WTC11 (cell line): ENCODE measurements at regions not wholly inside any gene's neighbourhood (a gene's known extent, or its start where the extent isn't known, plus 50 kb on each side); places are given as distances from the start of the nearest gene placed in this dataset.

ENCODE experiments used
- ATAC-seq: fragments of 200-7000 bp; cut with Tn5 transposase; 2 replicates; pipeline ENCODE4 v1.10.0; 2021; ENCODE audit warnings: mild to moderate bottlenecking, moderate library complexity
- CTCF ChIA-PET: fragments of 300-600 bp; sonication (Branson Sonifier 250); formaldehyde crosslinking; loops from one replicate; lab custom pipeline; 2021; ENCODE audit warnings: antibody characterized with exemption; lab: Charles Lee
- POLR2A ChIA-PET: fragments of 350-600 bp; sonication (Branson Sonifier 250); formaldehyde crosslinking; loops from one replicate; lab custom pipeline; 2021; ENCODE audit warnings: antibody characterized with exemption; lab: Charles Lee
- DNase-seq: peaks from one replicate; pipeline ENCODE4 v3.0.0; 2021; ENCODE audit warnings: low spot score
- H3K27ac Mint-ChIP-seq: 2 replicates; pipeline ENCODE4 v1.8.0; 2021; ENCODE audit warnings: mixed read lengths
- H3K27me3 Mint-ChIP-seq: 2 replicates; pipeline ENCODE4 v1.8.0; 2021; ENCODE audit warnings: low read depth, mild to moderate bottlenecking, moderate library complexity, mixed read lengths
- H3K36me3 Mint-ChIP-seq: 2 replicates; pipeline ENCODE4 v1.8.0; 2021; ENCODE audit warnings: mixed read lengths
- H3K4me1 Mint-ChIP-seq: 2 replicates; pipeline ENCODE4 v1.8.0; 2022; ENCODE audit warnings: mixed read lengths
- H3K4me3 Mint-ChIP-seq: 2 replicates; pipeline ENCODE4 v1.8.0; 2021; ENCODE audit warnings: mild to moderate bottlenecking, moderate library complexity, mixed read lengths
- H3K9me3 Mint-ChIP-seq: 2 replicates; pipeline ENCODE4 v1.8.0; 2021; ENCODE audit warnings: mixed read lengths
- ATF1 ChIP-seq: sonication (generic); formaldehyde crosslinking; IDR thresholded peaks from 2 replicates; pipeline ENCODE4 v1.8.1; 2023; ENCODE audit warnings: mild to moderate bottlenecking, moderate library complexity, missing genetic modification reagents
- CREM ChIP-seq: sonication (generic); formaldehyde crosslinking; IDR thresholded peaks from 2 replicates; pipeline ENCODE4 v1.8.1; 2022; ENCODE audit warnings: mild to moderate bottlenecking, missing genetic modification reagents, moderate library complexity
- FOXP1 ChIP-seq: sonication (generic); formaldehyde crosslinking; IDR thresholded peaks from 2 replicates; pipeline ENCODE4 v1.8.0; 2022; ENCODE audit warnings: missing genetic modification reagents, mild to moderate bottlenecking, moderate library complexity, borderline replicate concordance
- GABPB1 ChIP-seq: sonication (generic); formaldehyde crosslinking; IDR thresholded peaks from 2 replicates; pipeline ENCODE4 v1.8.1; 2023; ENCODE audit warnings: mild to moderate bottlenecking, missing genetic modification reagents
- KAT7 ChIP-seq: sonication (generic); formaldehyde crosslinking; IDR thresholded peaks from 2 replicates; pipeline ENCODE4 v1.8.1; 2023; ENCODE audit warnings: missing genetic modification reagents, mild to moderate bottlenecking, borderline replicate concordance
- MXD4 ChIP-seq: fragments of 250-450 bp; sonication (Bioruptor Pico); IDR thresholded peaks from 2 replicates; pipeline ENCODE4 v1.8.0; 2021; ENCODE audit warnings: mild to moderate bottlenecking, moderate library complexity, borderline replicate concordance
- MYBL2 ChIP-seq: sonication (generic); formaldehyde crosslinking; IDR thresholded peaks from 2 replicates; pipeline ENCODE4 v1.8.1; 2023; ENCODE audit warnings: mild to moderate bottlenecking, moderate library complexity, missing genetic modification reagents
- NFE2L1 ChIP-seq: sonication (generic); formaldehyde crosslinking; IDR thresholded peaks from 2 replicates; pipeline ENCODE4 v1.8.1; 2023; ENCODE audit warnings: missing genetic modification reagents
- SMAD3 ChIP-seq: sonication (generic); formaldehyde crosslinking; IDR thresholded peaks from 2 replicates; pipeline ENCODE4 v1.8.0; 2022; ENCODE audit warnings: missing genetic modification reagents, mild to moderate bottlenecking, borderline replicate concordance
- SMAD4 ChIP-seq: sonication (generic); formaldehyde crosslinking; IDR thresholded peaks from 2 replicates; pipeline ENCODE4 v1.8.0; 2022; ENCODE audit warnings: mild to moderate bottlenecking, missing genetic modification reagents
- TP53 ChIP-seq: sonication (generic); formaldehyde crosslinking; IDR thresholded peaks from 2 replicates; pipeline ENCODE4 v1.8.1; 2023; ENCODE audit warnings: mild to moderate bottlenecking, missing genetic modification reagents
- ZBTB21 ChIP-seq: sonication (generic); formaldehyde crosslinking; IDR thresholded peaks from 2 replicates; pipeline ENCODE4 v1.8.1; 2023; ENCODE audit warnings: mild to moderate bottlenecking, missing genetic modification reagents, borderline replicate concordance
- ZNF219 ChIP-seq: sonication (generic); formaldehyde crosslinking; IDR thresholded peaks from 2 replicates; pipeline ENCODE4 v1.8.0; 2023; ENCODE audit warnings: missing genetic modification reagents, mild to moderate bottlenecking, borderline replicate concordance
- TF ChIP-seq, protein P1 (sequence below): fragments of 250-450 bp; sonication (Bioruptor Pico); IDR thresholded peaks from 2 replicates; pipeline ENCODE4 v1.9.0; 2021; ENCODE audit warnings: mild to moderate bottlenecking
- TF ChIP-seq, protein P2 (sequence below): fragments of 250-450 bp; sonication (Bioruptor Pico); IDR thresholded peaks from 2 replicates; pipeline ENCODE4 v1.9.0; 2021; ENCODE audit warnings: moderate library complexity, mild to moderate bottlenecking, inconsistent platforms, borderline replicate concordance
- TF ChIP-seq, protein P3 (sequence below): sonication (generic); formaldehyde crosslinking; IDR thresholded peaks from 2 replicates; pipeline ENCODE4 v1.8.0; 2023; ENCODE audit warnings: missing genetic modification reagents
- TF ChIP-seq, protein P4 (sequence below): fragments of 200-600 bp; IDR thresholded peaks from 2 replicates; pipeline ENCODE4 v1.8.0; 2022; ENCODE audit warnings: antibody characterized with exemption
- TF ChIP-seq, protein P5 (sequence below): sonication (generic); formaldehyde crosslinking; IDR thresholded peaks from 2 replicates; pipeline ENCODE4 v1.8.1; 2022; ENCODE audit warnings: missing genetic modification reagents, borderline replicate concordance
- TF ChIP-seq, protein P6 (sequence below): sonication (generic); formaldehyde crosslinking; IDR thresholded peaks from 2 replicates; pipeline ENCODE4 v1.8.0; 2022; ENCODE audit warnings: mild to moderate bottlenecking, missing genetic modification reagents
- TF ChIP-seq, protein P7 (sequence below): sonication (generic); formaldehyde crosslinking; IDR thresholded peaks from 2 replicates; pipeline ENCODE4 v1.8.1; 2023; ENCODE audit warnings: mild to moderate bottlenecking, missing genetic modification reagents

DNA sequence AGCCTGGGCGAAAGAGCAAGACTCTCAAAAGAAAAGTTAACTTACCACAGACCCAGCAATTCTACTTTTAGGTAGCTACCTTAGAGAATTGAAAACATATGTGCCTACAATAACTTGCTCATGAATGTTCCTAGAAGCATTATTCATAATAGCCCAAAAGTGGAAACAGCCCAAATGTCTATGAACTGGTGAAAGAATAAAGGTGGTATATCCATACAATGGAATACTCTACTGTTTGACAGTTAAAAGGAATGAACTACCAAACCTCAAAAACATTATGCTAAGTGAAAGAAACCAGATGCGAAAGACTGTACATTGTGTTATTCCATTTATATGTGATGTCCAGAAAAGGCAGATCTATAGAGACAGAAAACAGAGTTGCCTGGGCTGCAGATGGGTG lies 131.4 kb downstream of the UCHL1 start:
- POLR2A ChIA-PET, result no interaction called here
- no peaks in the 10 kb centered on the region for H3K4me1 Mint-ChIP-seq
- DNase-seq (no peak), ATAC-seq (no peak)
- H3K27ac Mint-ChIP-seq, result no peak overlapping the region
- H3K36me3 Mint-ChIP-seq, result no peaks in the 10 kb centered on the region
- H3K27me3 Mint-ChIP-seq, result no peaks in the 10 kb centered on the region
- H3K4me3 Mint-ChIP-seq, result no peak overlapping the region
- CTCF ChIA-PET, result no interaction called here
- TF ChIP-seq, protein P1, sequence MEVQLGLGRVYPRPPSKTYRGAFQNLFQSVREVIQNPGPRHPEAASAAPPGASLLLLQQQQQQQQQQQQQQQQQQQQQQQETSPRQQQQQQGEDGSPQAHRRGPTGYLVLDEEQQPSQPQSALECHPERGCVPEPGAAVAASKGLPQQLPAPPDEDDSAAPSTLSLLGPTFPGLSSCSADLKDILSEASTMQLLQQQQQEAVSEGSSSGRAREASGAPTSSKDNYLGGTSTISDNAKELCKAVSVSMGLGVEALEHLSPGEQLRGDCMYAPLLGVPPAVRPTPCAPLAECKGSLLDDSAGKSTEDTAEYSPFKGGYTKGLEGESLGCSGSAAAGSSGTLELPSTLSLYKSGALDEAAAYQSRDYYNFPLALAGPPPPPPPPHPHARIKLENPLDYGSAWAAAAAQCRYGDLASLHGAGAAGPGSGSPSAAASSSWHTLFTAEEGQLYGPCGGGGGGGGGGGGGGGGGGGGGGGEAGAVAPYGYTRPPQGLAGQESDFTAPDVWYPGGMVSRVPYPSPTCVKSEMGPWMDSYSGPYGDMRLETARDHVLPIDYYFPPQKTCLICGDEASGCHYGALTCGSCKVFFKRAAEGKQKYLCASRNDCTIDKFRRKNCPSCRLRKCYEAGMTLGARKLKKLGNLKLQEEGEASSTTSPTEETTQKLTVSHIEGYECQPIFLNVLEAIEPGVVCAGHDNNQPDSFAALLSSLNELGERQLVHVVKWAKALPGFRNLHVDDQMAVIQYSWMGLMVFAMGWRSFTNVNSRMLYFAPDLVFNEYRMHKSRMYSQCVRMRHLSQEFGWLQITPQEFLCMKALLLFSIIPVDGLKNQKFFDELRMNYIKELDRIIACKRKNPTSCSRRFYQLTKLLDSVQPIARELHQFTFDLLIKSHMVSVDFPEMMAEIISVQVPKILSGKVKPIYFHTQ (CRISPR knock-in tag), result no peak
- TF ChIP-seq, protein P2, sequence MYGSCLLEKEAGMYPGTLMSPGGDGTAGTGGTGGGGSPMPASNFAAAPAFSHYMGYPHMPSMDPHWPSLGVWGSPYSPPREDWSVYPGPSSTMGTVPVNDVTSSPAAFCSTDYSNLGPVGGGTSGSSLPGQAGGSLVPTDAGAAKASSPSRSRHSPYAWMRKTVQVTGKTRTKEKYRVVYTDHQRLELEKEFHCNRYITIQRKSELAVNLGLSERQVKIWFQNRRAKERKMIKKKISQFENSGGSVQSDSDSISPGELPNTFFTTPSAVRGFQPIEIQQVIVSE (CRISPR knock-in tag), result no peak
- TF ChIP-seq KAT7 (CRISPR knock-in tag) (no peak), CREM (no peak), SMAD4 (no peak), GABPB1 (no peak), ZBTB21 (no peak)
- TF ChIP-seq, protein P3, sequence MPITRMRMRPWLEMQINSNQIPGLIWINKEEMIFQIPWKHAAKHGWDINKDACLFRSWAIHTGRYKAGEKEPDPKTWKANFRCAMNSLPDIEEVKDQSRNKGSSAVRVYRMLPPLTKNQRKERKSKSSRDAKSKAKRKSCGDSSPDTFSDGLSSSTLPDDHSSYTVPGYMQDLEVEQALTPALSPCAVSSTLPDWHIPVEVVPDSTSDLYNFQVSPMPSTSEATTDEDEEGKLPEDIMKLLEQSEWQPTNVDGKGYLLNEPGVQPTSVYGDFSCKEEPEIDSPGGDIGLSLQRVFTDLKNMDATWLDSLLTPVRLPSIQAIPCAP (CRISPR knock-in tag), result no peak
- TF ChIP-seq, protein P4, sequence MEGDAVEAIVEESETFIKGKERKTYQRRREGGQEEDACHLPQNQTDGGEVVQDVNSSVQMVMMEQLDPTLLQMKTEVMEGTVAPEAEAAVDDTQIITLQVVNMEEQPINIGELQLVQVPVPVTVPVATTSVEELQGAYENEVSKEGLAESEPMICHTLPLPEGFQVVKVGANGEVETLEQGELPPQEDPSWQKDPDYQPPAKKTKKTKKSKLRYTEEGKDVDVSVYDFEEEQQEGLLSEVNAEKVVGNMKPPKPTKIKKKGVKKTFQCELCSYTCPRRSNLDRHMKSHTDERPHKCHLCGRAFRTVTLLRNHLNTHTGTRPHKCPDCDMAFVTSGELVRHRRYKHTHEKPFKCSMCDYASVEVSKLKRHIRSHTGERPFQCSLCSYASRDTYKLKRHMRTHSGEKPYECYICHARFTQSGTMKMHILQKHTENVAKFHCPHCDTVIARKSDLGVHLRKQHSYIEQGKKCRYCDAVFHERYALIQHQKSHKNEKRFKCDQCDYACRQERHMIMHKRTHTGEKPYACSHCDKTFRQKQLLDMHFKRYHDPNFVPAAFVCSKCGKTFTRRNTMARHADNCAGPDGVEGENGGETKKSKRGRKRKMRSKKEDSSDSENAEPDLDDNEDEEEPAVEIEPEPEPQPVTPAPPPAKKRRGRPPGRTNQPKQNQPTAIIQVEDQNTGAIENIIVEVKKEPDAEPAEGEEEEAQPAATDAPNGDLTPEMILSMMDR, result no peak
- TF ChIP-seq, protein P5, sequence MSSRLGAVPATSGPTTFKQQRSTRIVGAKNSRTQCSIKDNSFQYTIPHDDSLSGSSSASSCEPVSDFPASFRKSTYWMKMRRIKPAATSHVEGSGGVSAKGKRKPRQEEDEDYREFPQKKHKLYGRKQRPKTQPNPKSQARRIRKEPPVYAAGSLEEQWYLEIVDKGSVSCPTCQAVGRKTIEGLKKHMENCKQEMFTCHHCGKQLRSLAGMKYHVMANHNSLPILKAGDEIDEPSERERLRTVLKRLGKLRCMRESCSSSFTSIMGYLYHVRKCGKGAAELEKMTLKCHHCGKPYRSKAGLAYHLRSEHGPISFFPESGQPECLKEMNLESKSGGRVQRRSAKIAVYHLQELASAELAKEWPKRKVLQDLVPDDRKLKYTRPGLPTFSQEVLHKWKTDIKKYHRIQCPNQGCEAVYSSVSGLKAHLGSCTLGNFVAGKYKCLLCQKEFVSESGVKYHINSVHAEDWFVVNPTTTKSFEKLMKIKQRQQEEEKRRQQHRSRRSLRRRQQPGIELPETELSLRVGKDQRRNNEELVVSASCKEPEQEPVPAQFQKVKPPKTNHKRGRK (CRISPR knock-in tag), result no peak
- H3K9me3 Mint-ChIP-seq, result no peaks in the 10 kb centered on the region

DNA sequence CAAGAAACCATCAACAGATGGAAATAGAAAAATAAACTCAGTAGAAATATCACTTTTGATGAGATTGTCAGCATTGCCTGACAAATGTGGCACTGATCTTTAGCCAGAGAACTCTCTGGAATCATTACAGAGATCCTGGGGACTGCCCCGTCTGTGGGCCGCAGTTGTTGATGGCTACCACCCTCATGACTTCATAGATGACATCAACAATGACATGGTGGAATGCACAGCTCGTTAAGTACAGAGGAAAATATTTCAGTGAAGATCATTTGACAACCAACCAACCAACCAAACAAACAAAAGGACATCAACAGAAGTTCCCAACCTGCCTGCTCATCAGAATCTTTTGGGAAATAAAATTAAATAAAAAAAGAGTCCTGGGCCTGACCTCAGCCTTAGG lies 132.6 kb downstream of the UCHL1 start:
- Mint-ChIP-seq H3K4me1 (no peaks in the 10 kb centered on the region), H3K36me3 (no peaks in the 10 kb centered on the region), H3K9me3 (no peaks in the 10 kb centered on the region), H3K27me3 (no peaks in the 10 kb centered on the region), H3K27ac (no peak overlapping the region), H3K4me3 (no peak overlapping the region)
- ATAC-seq, result no peak
- DNase-seq, result no peak
- CTCF ChIA-PET, result no interaction called here
- POLR2A ChIA-PET, result no interaction called here
- TF ChIP-seq, protein P1 (CRISPR knock-in tag), result no peak
- TF ChIP-seq NFE2L1 (no peak), TP53 (CRISPR knock-in tag) (no peak), MXD4 (no peak), MYBL2 (no peak), ATF1 (CRISPR knock-in tag) (no peak), ZNF219 (CRISPR knock-in tag) (no peak), SMAD3 (CRISPR knock-in tag) (no peak), ZBTB21 (no peak), FOXP1 (CRISPR knock-in tag) (no peak)
- TF ChIP-seq, protein P6, sequence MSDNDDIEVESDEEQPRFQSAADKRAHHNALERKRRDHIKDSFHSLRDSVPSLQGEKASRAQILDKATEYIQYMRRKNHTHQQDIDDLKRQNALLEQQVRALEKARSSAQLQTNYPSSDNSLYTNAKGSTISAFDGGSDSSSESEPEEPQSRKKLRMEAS (CRISPR knock-in tag), result no peak
- TF ChIP-seq, protein P7, sequence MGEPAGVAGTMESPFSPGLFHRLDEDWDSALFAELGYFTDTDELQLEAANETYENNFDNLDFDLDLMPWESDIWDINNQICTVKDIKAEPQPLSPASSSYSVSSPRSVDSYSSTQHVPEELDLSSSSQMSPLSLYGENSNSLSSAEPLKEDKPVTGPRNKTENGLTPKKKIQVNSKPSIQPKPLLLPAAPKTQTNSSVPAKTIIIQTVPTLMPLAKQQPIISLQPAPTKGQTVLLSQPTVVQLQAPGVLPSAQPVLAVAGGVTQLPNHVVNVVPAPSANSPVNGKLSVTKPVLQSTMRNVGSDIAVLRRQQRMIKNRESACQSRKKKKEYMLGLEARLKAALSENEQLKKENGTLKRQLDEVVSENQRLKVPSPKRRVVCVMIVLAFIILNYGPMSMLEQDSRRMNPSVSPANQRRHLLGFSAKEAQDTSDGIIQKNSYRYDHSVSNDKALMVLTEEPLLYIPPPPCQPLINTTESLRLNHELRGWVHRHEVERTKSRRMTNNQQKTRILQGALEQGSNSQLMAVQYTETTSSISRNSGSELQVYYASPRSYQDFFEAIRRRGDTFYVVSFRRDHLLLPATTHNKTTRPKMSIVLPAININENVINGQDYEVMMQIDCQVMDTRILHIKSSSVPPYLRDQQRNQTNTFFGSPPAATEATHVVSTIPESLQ (CRISPR knock-in tag), result no peak
